CD14-positive monocyte (primary cell): ENCODE measurements at regions not wholly inside any gene's neighbourhood (a gene's known extent, or its start where the extent isn't known, plus 50 kb on each side); places are given as distances from the start of the nearest gene placed in this dataset.

Source experiments
- DNase-seq, 3 donors: peaks; one replicate each; pipeline ENCODE4 v3.0.0-alpha.2; 2011 to 2022
- H2AFZ ChIP-seq: 2 replicates; pipeline ENCODE4 v1.6.0; 2012; ENCODE audit warnings: mild to moderate bottlenecking, low read depth, low read length, inconsistent platforms; ENCODE audit not compliant: insufficient read depth, poor library complexity, severe bottlenecking
- H3K27ac ChIP-seq, 2 donors: 1 replicate in 1 of 2; 2 replicates in 1 of 2; pipeline ENCODE4 v1.5.1; 2012 to 2013; ENCODE audit warnings: low read length in 2 of 2, control low read depth in 1 of 2, inconsistent platforms in 1 of 2, low read depth in 1 of 2, mild to moderate bottlenecking in 1 of 2
- H3K27me3 ChIP-seq, 2 donors: one replicate each; pipeline versions ENCODE4 v1.6.0 to v1.6.1; 2011 to 2013; ENCODE audit warnings: low read length in 2 of 2; ENCODE audit not compliant: control insufficient read depth in 2 of 2, insufficient read depth in 2 of 2
- H3K36me3 ChIP-seq, 2 donors: replicated peaks in 1 of 2; 1 replicate in 1 of 2; 2 replicates in 1 of 2; pipeline versions ENCODE4 v1.5.1 to v1.6.1; 2012 to 2013; ENCODE audit warnings: low read length in 2 of 2, control low read depth in 1 of 2, inconsistent platforms in 1 of 2, mild to moderate bottlenecking in 1 of 2; ENCODE audit not compliant: insufficient read depth in 2 of 2, control insufficient read depth in 1 of 2
- H3K4me1 ChIP-seq, 2 donors: 1 replicate in 1 of 2; 2 replicates in 1 of 2; pipeline versions ENCODE4 v1.5.1 to v1.6.1; 2012 to 2013; ENCODE audit warnings: low read length in 2 of 2, control low read depth in 1 of 2, inconsistent platforms in 1 of 2, mild to moderate bottlenecking in 1 of 2, moderate library complexity in 1 of 2; ENCODE audit not compliant: insufficient read depth in 2 of 2, control insufficient read depth in 1 of 2
- H3K4me2 ChIP-seq: replicated peaks from 2 replicates; pipeline ENCODE3; 2012; ENCODE audit warnings: low read length, moderate library complexity, mild to moderate bottlenecking; ENCODE audit not compliant: poor library complexity, severe bottlenecking; ENCODE audit errors: extremely low read depth
- H3K4me3 ChIP-seq, 3 experiments: fragments of 200-600 bp in 1 of 3; sonication (generic) in 1 of 3; replicated peaks in 1 of 3; 1 replicate in 2 of 3; 2 replicates in 1 of 3; pipeline ENCODE4 v1.5.1; 2011 to 2013; ENCODE audit warnings: low read length in 3 of 3, mild to moderate bottlenecking in 3 of 3, control low read depth in 2 of 3, low read depth in 2 of 3, inconsistent platforms in 1 of 3, moderate library complexity in 1 of 3
- H3K79me2 ChIP-seq: 2 replicates; pipeline ENCODE4 v1.6.0; 2012; ENCODE audit warnings: mild to moderate bottlenecking, control low read depth, inconsistent platforms, low read length, moderate library complexity; ENCODE audit not compliant: insufficient read depth
- H3K9ac ChIP-seq: 2 replicates; pipeline ENCODE4 v1.6.0; 2017; ENCODE audit warnings: low read length, mild to moderate bottlenecking; ENCODE audit not compliant: insufficient read depth, poor library complexity, severe bottlenecking
- H3K9me3 ChIP-seq, 2 donors: replicated peaks in 1 of 2; 1 replicate in 1 of 2; 2 replicates in 1 of 2; pipeline versions ENCODE4 v1.5.1 to v1.6.1; 2012 to 2013; ENCODE audit warnings: low read length in 2 of 2, control low read depth in 1 of 2; ENCODE audit not compliant: control insufficient read depth in 1 of 2, insufficient read depth in 1 of 2
- H4K20me1 ChIP-seq: 2 replicates; pipeline ENCODE4 v1.6.0; 2012; ENCODE audit warnings: mild to moderate bottlenecking, low read length, control low read depth, moderate library complexity; ENCODE audit not compliant: insufficient read depth
- H3K27ac Mint-ChIP-seq, 7 donors: one replicate each; pipeline ENCODE4 v1.8.0; 2020; ENCODE audit warnings: mild to moderate bottlenecking in 7 of 7, mixed read lengths in 7 of 7, moderate library complexity in 6 of 7, inconsistent platforms in 2 of 7
- H3K27me3 Mint-ChIP-seq, 3 donors: one replicate each; pipeline ENCODE4 v1.8.0; 2021 to 2022; ENCODE audit warnings: low read depth in 3 of 3, mild to moderate bottlenecking in 3 of 3, mixed read lengths in 3 of 3, moderate library complexity in 3 of 3, inconsistent platforms in 1 of 3
- H3K36me3 Mint-ChIP-seq, 2 donors: one replicate each; pipeline ENCODE4 v1.8.0; 2020; ENCODE audit warnings: mixed read lengths in 2 of 2, inconsistent platforms in 1 of 2, mild to moderate bottlenecking in 1 of 2
- H3K4me1 Mint-ChIP-seq: one replicate; pipeline ENCODE4 v1.8.0; 2020; ENCODE audit warnings: mild to moderate bottlenecking, mixed read lengths
- H3K4me3 Mint-ChIP-seq, 2 donors: one replicate each; pipeline ENCODE4 v1.8.0; 2020; ENCODE audit warnings: mild to moderate bottlenecking in 2 of 2, mixed read lengths in 2 of 2, moderate library complexity in 1 of 2
- H3K9me3 Mint-ChIP-seq, 7 donors: one replicate each; pipeline ENCODE4 v1.8.0; 2020 to 2022; ENCODE audit warnings: mixed read lengths in 7 of 7, mild to moderate bottlenecking in 6 of 7, moderate library complexity in 6 of 7, inconsistent platforms in 2 of 7
- WGBS: methylation state at CpG from one replicate; pipeline ENCODE4 v1.1.5; 2013; ENCODE audit warnings: missing lambda C conversion rate; ENCODE audit not compliant: insufficient coverage; 5-methylcytosine and 5-hydroxymethylcytosine counted together
- intact Hi-C, 2 donors: fragments of 100-400 bp; cut with micrococcal nuclease; formaldehyde crosslinking; loops; one replicate each; pipeline versions ENCODE4 v1.15.0 to v1.15.1; 2023
- TF ChIP-seq, protein P1 (sequence below): fragments of 200-600 bp; IDR thresholded peaks from one replicate; pipeline ENCODE4 v1.8.0; 2022; ENCODE audit warnings: antibody characterized with exemption, mild to moderate bottlenecking

GRCh38 chrX:6856471-6856870 lies 291.0 kb upstream of the STS start:
- no peaks in the 10 kb centered on the region for H4K20me1 ChIP-seq
- H3K4me2 ChIP-seq = no peak overlapping the region
- no peaks in the 10 kb centered on the region for H3K36me3 Mint-ChIP-seq
- H3K27ac ChIP-seq = no peak overlapping the region
- H3K4me3 Mint-ChIP-seq = no peak overlapping the region
- H3K27ac Mint-ChIP-seq = no peak overlapping the region
- H3K9ac ChIP-seq = no peak overlapping the region
- peaks cover 0 to 23% (median 10%) of the 10 kb centered on the region in 7 donors for H3K9me3 Mint-ChIP-seq
- no peak overlapping the region for H2AFZ ChIP-seq
- no peaks in the 10 kb centered on the region for H3K4me1 ChIP-seq
- peaks cover under 1 to 15% of the 10 kb centered on the region in 2 donors for H3K9me3 ChIP-seq
- DNase-seq = no peak
- intact Hi-C loops = no loop called here
- H3K27me3 ChIP-seq = no peaks in the 10 kb centered on the region
- H3K36me3 ChIP-seq = no peaks in the 10 kb centered on the region
- H3K79me2 ChIP-seq = no peaks in the 10 kb centered on the region
- H3K27me3 Mint-ChIP-seq = no peaks in the 10 kb centered on the region
- no peak overlapping the region for H3K4me3 ChIP-seq
- WGBS = no CpG with 5 or more reads among the region's 6 CpGs
- H3K4me1 Mint-ChIP-seq = no peaks in the 10 kb centered on the region
- TF ChIP-seq, protein P1, sequence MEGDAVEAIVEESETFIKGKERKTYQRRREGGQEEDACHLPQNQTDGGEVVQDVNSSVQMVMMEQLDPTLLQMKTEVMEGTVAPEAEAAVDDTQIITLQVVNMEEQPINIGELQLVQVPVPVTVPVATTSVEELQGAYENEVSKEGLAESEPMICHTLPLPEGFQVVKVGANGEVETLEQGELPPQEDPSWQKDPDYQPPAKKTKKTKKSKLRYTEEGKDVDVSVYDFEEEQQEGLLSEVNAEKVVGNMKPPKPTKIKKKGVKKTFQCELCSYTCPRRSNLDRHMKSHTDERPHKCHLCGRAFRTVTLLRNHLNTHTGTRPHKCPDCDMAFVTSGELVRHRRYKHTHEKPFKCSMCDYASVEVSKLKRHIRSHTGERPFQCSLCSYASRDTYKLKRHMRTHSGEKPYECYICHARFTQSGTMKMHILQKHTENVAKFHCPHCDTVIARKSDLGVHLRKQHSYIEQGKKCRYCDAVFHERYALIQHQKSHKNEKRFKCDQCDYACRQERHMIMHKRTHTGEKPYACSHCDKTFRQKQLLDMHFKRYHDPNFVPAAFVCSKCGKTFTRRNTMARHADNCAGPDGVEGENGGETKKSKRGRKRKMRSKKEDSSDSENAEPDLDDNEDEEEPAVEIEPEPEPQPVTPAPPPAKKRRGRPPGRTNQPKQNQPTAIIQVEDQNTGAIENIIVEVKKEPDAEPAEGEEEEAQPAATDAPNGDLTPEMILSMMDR = no peak

DNA sequence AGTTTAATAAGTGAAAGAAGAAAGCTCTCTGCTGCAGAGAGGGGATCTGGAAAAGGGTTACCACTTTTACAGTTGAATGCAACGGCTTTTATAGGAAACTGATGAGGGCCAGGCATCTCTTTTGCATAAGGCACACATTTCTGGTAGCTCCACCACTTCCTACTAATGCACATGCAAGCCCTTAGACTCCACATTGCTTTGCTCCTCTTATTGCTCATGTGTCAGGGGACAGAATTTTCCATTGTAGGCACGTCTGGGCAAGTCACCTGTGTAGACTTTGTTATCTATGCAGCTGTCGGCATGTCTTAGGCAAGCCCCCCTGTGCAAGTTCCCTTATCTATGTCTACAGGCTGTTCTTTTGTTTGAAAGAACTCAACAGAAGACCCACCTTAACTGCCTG lies 294.6 kb upstream of the STS start:
- Mint-ChIP-seq H3K4me1 (no peaks in the 10 kb centered on the region), H3K9me3 (peaks cover 0 to 7% (median 0%) of the 10 kb centered on the region in 7 donors), H3K4me3 (no peak overlapping the region), H3K27me3 (no peaks in the 10 kb centered on the region), H3K27ac (no peak overlapping the region), H3K36me3 (no peaks in the 10 kb centered on the region)
- Histone ChIP-seq H3K9ac (no peak overlapping the region), H3K4me3 (no peak overlapping the region), H3K27me3 (no peaks in the 10 kb centered on the region), H3K4me1 (no peaks in the 10 kb centered on the region), H3K4me2 (no peak overlapping the region), H3K9me3 (no peaks in the 10 kb centered on the region), H3K27ac (no peak overlapping the region), H3K36me3 (no peaks in the 10 kb centered on the region), H2AFZ (no peak overlapping the region), H4K20me1 (no peaks in the 10 kb centered on the region), H3K79me2 (no peaks in the 10 kb centered on the region)
- DNase-seq = no peak
- TF ChIP-seq, protein P1 = no peak
- intact Hi-C loops = no loop called here
- no CpG with 5 or more reads among the region's 3 CpGs for WGBS
